Gastroesophageal sphincter (tissue), 3 donors: ENCODE measurements at regions not wholly inside any gene's neighbourhood (a gene's known extent, or its start where the extent isn't known, plus 50 kb on each side); places are given as distances from the start of the nearest gene placed in this dataset.

Experiments
- CTCF ChIP-seq, 4 experiments: fragments of 200-600 bp in 2 of 4; fragments of 450-650 bp in 2 of 4; sonication (generic) in 1 of 4; IDR thresholded peaks; one replicate each; pipeline ENCODE4 v1.5.1; 2017 to 2019; ENCODE audit warnings: antibody characterized with exemption in 4 of 4, mild to moderate bottlenecking in 2 of 4, moderate library complexity in 2 of 4
- POLR2A ChIP-seq, 2 donors: fragments of 450-650 bp; IDR thresholded peaks; one replicate each; pipeline ENCODE4 v1.6.1; 2017; ENCODE audit warnings: antibody characterized with exemption in 2 of 2, mild to moderate bottlenecking in 2 of 2, moderate library complexity in 1 of 2
- POLR2AphosphoS5 ChIP-seq: sonication (generic); formaldehyde crosslinking; IDR thresholded peaks from one replicate; pipeline ENCODE4 v1.6.1; 2017; ENCODE audit warnings: antibody characterized with exemption

- TF ChIP-seq POLR2A (IDR thresholded peaks at IDR 0.05): no peak
- TF ChIP-seq CTCF (IDR thresholded peaks at IDR 0.05): no peak
- TF ChIP-seq POLR2AphosphoS5: no peak
Observed at GRCh38 chr14:80074900-80075574, 136.3 kb downstream of the DIO2 start.
